ENCODE measurements at regions not wholly inside any gene's neighbourhood (a gene's known extent, or its start where the extent isn't known, plus 50 kb on each side); places are given as distances from the start of the nearest gene placed in this dataset.

DNA sequence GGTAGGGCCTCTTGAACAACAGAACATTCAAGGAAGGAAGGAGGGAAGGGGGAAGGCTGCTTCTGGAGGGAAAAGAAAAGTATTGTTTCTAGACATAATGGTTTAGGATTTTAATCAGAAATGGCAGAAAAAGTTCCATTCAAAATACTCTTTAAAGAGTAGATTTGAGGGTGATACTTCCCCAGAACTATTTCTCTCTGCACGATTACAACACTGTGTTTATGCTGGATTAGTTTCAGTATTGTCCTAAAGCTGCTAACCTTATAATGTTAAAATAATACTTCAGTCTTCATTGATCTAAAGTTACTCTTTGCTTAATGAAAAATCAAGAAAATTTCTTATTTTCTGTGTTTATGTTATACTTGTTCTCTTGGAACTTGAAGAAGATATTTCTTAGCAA is 1026.3 kb upstream of the PABPC4L start:
- Histone ChIP-seq H3K27ac (no peak overlapping the region), H3K4me1 (ENCODE audit: insufficient read depth) (no peaks in the 10 kb centered on the region), H3K27me3 (replicated peaks; ENCODE audit: insufficient read depth) (no peaks in the 10 kb centered on the region), H3K79me2 (ENCODE audit: insufficient read depth) (no peaks in the 10 kb centered on the region), H4K20me1 (ENCODE audit: insufficient read depth) (no peaks in the 10 kb centered on the region), H3K9me3 (ENCODE audit: low read depth) (no peaks in the 10 kb centered on the region), H3K36me3 (ENCODE audit: low read depth) (no peaks in the 10 kb centered on the region), H3K4me2 (ENCODE audit: unreplicated experiment) (no peak overlapping the region), H3K9me2 (ENCODE audit: insufficient read depth) (no peaks in the 10 kb centered on the region), H2AFZ (no peak overlapping the region), H3K9ac (no peak overlapping the region), H3K4me3 (no peak overlapping the region), H3F3A (ENCODE audit: insufficient read depth) (no peaks in the 10 kb centered on the region)
- no peak for TF ChIP-seq EZH2phosphoT487 (IDR thresholded peaks at IDR 0.05; ENCODE audit: insufficient read depth, low read depth)
- TF ChIP-seq EZH2 (IDR thresholded peaks at IDR 0.05; ENCODE audit: insufficient read depth, poor library complexity, severe bottlenecking) = no peak
- DNase-seq = no peak
- WGBS, 2 experiments (ENCODE audit: low coverage in 1 of 2, low lambda C conversion rate in 2 of 2, missing lambda C conversion rate in 2 of 2) = 0% methylated on average over 1 of the region's 1 CpG
- in situ Hi-C loops (cut with MboI) = no loop called here

DNA sequence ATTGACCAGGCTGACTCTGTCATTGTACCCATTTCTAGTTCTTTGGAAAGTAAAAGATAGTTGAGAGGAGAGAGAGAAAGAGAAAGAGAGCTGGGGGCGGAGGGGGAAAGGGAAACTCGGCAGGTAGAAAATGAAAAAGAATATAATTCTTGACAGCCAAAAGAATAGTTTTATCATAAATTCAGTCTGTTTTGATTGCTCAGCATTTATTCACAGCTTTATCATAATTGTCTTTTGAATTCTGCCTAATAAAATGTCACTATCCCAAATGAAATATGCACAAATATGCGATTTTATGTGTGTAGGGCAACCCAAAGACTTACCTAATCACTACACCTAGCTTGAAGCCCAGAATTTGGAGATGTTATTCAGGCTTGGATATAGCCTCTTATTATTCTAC is 1024.0 kb upstream of the PABPC4L start:
- Histone ChIP-seq H3K79me2 (ENCODE audit: insufficient read depth) (no peaks in the 10 kb centered on the region), H3K36me3 (ENCODE audit: low read depth) (no peaks in the 10 kb centered on the region), H3K4me1 (ENCODE audit: insufficient read depth) (no peaks in the 10 kb centered on the region), H3K27ac (no peak overlapping the region), H3K9me3 (ENCODE audit: low read depth) (no peaks in the 10 kb centered on the region), H3K27me3 (replicated peaks; ENCODE audit: insufficient read depth) (no peaks in the 10 kb centered on the region), H3K4me2 (ENCODE audit: unreplicated experiment) (no peak overlapping the region), H3F3A (ENCODE audit: insufficient read depth) (no peaks in the 10 kb centered on the region), H3K9me2 (ENCODE audit: insufficient read depth) (no peaks in the 10 kb centered on the region), H3K4me3 (no peak overlapping the region), H2AFZ (no peak overlapping the region), H4K20me1 (ENCODE audit: insufficient read depth) (no peaks in the 10 kb centered on the region), H3K9ac (no peak overlapping the region)
- no peak for TF ChIP-seq EZH2 (IDR thresholded peaks at IDR 0.05; ENCODE audit: insufficient read depth, poor library complexity, severe bottlenecking)
- no peak for TF ChIP-seq EZH2phosphoT487 (IDR thresholded peaks at IDR 0.05; ENCODE audit: insufficient read depth, low read depth)
- 9 to 10% methylated on average over 3 of the region's 3 CpGs for WGBS, 2 experiments (ENCODE audit: low coverage in 1 of 2, low lambda C conversion rate in 2 of 2, missing lambda C conversion rate in 2 of 2)
- in situ Hi-C loops (cut with MboI) = no loop called here
- DNase-seq = no peak

DNA sequence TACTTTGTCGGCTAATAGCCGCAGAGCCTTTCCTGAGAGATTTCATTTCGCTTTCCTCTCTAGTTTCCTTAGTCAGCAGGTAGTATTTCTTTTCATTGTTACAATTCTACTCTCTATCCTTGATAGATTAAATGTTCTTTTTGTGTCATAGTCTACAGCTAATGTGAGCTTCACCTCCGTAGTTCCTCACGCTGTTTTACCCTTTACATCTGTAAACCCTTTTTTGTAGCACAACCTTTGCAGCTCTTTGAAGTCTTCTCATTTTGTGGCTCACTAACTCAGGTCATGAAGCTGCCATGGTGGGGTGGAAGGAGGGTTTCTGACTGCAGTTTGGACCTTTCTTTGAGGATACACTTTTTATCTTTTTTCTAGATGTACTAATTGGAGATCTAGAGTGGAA is 1008.8 kb upstream of the PABPC4L start:
- no peaks in the 10 kb centered on the region for H3K4me1 ChIP-seq (ENCODE audit: insufficient read depth)

GRCh38 chr4:135207531-135207930 is 1005.9 kb upstream of the PABPC4L start:
- Histone ChIP-seq H3K9me2 (ENCODE audit: insufficient read depth) (no peaks in the 10 kb centered on the region), H3K27ac (no peak overlapping the region), H3K27me3 (replicated peaks; ENCODE audit: insufficient read depth) (no peaks in the 10 kb centered on the region), H4K20me1 (ENCODE audit: insufficient read depth) (no peaks in the 10 kb centered on the region), H3K4me3 (no peak overlapping the region), H3F3A (ENCODE audit: insufficient read depth) (no peaks in the 10 kb centered on the region), H3K9ac (no peak overlapping the region), H3K79me2 (ENCODE audit: insufficient read depth) (no peaks in the 10 kb centered on the region), H3K9me3 (ENCODE audit: low read depth) (no peaks in the 10 kb centered on the region), H3K4me2 (ENCODE audit: unreplicated experiment) (no peak overlapping the region), H3K4me1 (ENCODE audit: insufficient read depth) (no peaks in the 10 kb centered on the region), H2AFZ (no peak overlapping the region), H3K36me3 (ENCODE audit: low read depth) (no peaks in the 10 kb centered on the region)
- no peak for DNase-seq
- in situ Hi-C loops (cut with MboI) = no loop called here
- TF ChIP-seq EZH2phosphoT487 (IDR thresholded peaks at IDR 0.05; ENCODE audit: insufficient read depth, low read depth) (no peak), EZH2 (IDR thresholded peaks at IDR 0.05; ENCODE audit: insufficient read depth, poor library complexity, severe bottlenecking) (no peak)

More for the DNA sequence above, 1008.8 kb upstream of the PABPC4L start:
- Histone ChIP-seq H3K4me2 (ENCODE audit: unreplicated experiment) (no peak overlapping the region), H2AFZ (no peak overlapping the region), H3K9me2 (ENCODE audit: insufficient read depth) (no peaks in the 10 kb centered on the region), H3K9ac (no peak overlapping the region), H3K36me3 (ENCODE audit: low read depth) (no peaks in the 10 kb centered on the region), H4K20me1 (ENCODE audit: insufficient read depth) (no peaks in the 10 kb centered on the region), H3K27ac (no peak overlapping the region), H3K4me3 (no peak overlapping the region), H3K27me3 (replicated peaks; ENCODE audit: insufficient read depth) (no peaks in the 10 kb centered on the region), H3K9me3 (ENCODE audit: low read depth) (peaks cover 4% of the 10 kb centered on the region), H3F3A (ENCODE audit: insufficient read depth) (no peaks in the 10 kb centered on the region), H3K79me2 (ENCODE audit: insufficient read depth) (no peaks in the 10 kb centered on the region)
- WGBS, 2 experiments (ENCODE audit: low coverage in 1 of 2, low lambda C conversion rate in 2 of 2, missing lambda C conversion rate in 2 of 2) = 19 to 25% methylated on average over 5 of the region's 5 CpGs
- in situ Hi-C loops (cut with MboI) = no loop called here
- DNase-seq = no peak
- TF ChIP-seq EZH2phosphoT487 (IDR thresholded peaks at IDR 0.05; ENCODE audit: insufficient read depth, low read depth) (no peak), EZH2 (IDR thresholded peaks at IDR 0.05; ENCODE audit: insufficient read depth, poor library complexity, severe bottlenecking) (no peak)

GRCh38 chr4:135204311-135204710 is 1002.7 kb upstream of the PABPC4L start:
- Histone ChIP-seq H3K4me3 (no peak overlapping the region), H2AFZ (no peak overlapping the region), H3K36me3 (ENCODE audit: low read depth) (no peaks in the 10 kb centered on the region), H4K20me1 (ENCODE audit: insufficient read depth) (no peaks in the 10 kb centered on the region), H3K9me3 (ENCODE audit: low read depth) (no peaks in the 10 kb centered on the region), H3K27ac (no peak overlapping the region), H3F3A (ENCODE audit: insufficient read depth) (no peaks in the 10 kb centered on the region), H3K4me1 (ENCODE audit: insufficient read depth) (no peaks in the 10 kb centered on the region), H3K79me2 (ENCODE audit: insufficient read depth) (no peaks in the 10 kb centered on the region), H3K27me3 (replicated peaks; ENCODE audit: insufficient read depth) (no peaks in the 10 kb centered on the region), H3K9ac (no peak overlapping the region), H3K4me2 (ENCODE audit: unreplicated experiment) (no peak overlapping the region), H3K9me2 (ENCODE audit: insufficient read depth) (no peaks in the 10 kb centered on the region)
- in situ Hi-C loops (cut with MboI) = no loop called here
- WGBS, 2 experiments (ENCODE audit: low coverage in 1 of 2, low lambda C conversion rate in 2 of 2, missing lambda C conversion rate in 2 of 2) = 19 to 24% methylated on average over 3 of the region's 3 CpGs
- TF ChIP-seq EZH2phosphoT487 (IDR thresholded peaks at IDR 0.05; ENCODE audit: insufficient read depth, low read depth) (no peak), EZH2 (IDR thresholded peaks at IDR 0.05; ENCODE audit: insufficient read depth, poor library complexity, severe bottlenecking) (no peak)
- DNase-seq = no peak

Measured in GM23248 (cell line).